Fibroblast of skin of back (primary cell): ENCODE measurements at regions not wholly inside any gene's neighbourhood (a gene's known extent, or its start where the extent isn't known, plus 50 kb on each side); places are given as distances from the start of the nearest gene placed in this dataset.
A peak's percentile ranks its signal among the peaks of the same experiment; 100 is the strongest.

Source experiments
- DNase-seq: peaks from one replicate; pipeline ENCODE4 v3.0.0-alpha.2; 2013

DNA sequence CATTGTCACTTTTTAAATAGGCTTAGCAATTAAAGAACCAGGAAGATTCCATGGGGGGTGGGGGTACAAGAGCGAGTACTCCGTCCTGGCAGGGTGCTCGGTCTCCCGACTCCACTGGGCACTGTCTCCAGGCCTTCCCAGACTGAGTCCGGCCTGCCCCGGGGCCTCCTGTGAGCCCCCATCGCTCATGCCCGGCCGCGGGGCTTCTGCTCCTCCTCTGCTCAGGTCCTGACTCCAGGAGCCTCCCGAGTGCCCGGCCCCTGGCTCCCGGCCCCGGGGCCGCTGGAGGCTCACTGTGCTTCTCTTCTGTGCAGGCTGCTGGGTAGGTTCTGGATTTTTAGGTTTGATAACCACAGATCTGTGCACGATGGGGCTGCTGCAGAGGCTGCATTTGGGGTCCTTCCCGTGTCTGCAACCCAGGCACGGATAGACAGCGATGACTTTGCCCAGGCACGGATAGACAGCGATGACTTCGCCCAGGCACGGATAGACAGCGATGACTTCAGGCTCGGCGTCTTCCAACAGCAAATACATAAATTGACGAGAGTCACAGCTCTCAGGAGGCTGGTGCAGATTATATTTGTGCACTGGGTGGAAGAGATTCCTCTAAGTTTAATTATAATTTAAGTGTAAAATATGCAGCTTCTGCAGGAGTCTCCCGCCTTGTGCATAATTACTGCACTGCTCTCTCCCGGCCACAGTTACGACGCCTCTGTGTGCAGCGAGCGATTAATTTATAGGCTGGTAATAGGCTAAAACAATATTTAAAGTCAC lies 74.8 kb upstream of the RXRA start:
- no peak for DNase-seq

- DNase-seq = no peak
Measured at GRCh38 chr9:134252084-134252830, 74.0 kb upstream of the RXRA start.

DNA sequence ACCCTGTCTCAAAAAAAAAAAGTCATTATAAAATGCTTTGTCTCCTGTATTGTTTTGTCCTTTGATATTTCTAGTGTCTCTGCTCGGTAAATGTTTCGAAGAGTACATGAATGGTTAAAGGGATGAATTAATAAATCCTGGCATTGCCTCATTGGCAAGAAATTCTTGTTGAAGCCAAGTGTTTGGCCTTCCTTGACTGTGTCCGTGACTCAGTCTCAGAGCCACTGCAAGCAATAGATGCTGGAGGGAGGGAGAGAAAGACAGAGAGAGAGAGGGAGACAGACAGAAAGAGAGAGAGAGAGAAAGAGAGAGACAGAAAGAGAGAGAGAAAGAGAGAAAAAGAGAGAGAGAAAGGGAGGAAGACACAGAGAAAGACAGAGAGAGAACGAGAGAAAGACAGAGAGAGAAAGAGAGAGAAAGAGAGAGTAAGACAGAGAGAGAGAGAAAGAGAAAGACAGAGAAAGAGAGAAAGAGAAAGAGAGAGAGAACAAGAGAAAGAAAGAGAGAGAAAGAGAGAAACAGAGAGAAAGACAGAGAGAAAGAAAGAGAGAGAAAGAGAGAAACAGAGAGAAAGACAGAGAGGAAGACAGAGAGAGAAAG lies 72.5 kb upstream of the RXRA start:
- DNase-seq = peak; percentile 42

GRCh38 chr9:134258332-134258731 lies 67.9 kb upstream of the RXRA start:
- DNase-seq = no peak

DNA sequence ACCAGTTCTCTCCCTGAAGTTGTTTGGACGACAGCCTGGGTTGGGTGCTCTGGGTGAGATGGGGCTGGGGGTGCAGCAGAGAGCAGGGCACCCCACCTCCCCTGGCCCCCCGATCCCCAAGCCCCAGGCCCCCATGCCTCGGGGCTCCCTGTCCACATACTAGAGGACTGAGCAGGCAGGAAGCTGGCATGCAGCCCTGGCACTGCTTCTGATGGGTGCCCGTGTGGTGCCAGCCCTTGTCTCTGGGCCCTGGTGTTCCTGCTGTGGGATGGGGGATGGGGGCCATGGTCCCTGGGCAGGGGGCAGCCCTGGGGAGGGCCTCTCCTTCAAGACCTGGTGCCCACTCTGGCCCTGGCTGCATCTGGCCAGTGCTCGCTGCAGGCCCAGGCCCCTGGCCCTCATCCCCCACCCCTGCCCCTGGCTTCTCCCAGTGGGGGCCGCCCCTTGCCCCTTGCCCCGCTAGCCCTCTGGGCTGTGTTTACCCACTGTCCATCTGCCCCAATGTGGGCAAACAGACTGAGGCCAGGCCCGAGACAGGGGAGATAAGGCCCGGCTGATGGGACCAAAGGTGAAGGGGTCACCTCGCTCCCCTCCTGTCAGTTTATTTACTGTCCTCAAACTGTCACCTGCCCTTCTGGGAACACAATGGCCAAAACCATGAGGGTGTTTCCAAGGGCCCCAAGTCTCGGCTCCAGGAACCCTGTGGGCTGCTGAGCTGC lies 67.3 kb upstream of the RXRA start:
- no peak for DNase-seq

DNA sequence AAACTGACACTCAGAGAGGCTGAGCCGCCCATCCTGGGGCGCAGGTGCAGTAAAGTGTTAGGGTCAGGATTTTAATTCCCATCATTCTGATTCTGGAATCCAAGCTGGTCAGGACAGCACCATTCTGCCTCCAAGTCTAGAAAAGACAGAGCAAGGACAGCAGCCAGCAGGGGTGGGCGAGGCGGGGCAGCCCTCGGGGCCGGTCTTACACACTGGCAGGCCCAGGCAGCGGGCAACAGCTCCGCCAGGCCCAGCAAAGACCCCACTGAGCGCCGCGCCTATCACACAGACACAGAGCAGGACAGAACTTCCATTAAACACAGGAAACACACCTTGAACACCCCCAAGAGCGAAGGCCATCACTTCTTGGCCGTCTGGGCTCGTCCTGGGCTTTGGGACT lies 66.5 kb upstream of the RXRA start:
- no peak for DNase-seq

- no peak for DNase-seq
Measured at GRCh38 chr9:134260801-134261200, 65.5 kb upstream of the RXRA start.

DNA sequence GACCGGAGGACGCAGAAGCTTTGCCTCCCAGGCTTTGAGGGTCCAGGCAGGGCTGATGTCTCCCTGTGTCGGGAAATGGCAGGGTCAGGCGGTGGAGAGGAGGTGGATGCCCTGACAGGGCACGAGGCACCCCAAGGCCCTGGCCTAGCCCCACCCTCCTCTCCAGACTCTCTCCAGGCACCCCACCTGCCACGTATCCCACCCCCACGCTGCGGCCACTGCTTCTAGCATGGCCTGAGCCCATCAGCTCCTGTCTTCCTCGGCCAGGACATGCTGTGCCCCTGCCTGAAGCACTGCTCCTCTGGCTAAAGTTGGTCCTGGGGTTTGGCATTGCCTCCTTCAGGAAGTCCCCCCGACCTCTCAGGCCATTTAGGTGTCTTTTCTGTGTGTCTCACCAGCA lies 64.2 kb upstream of the RXRA start:
- no peak for DNase-seq

GRCh38 chr9:134263596-134263995 lies 62.7 kb upstream of the RXRA start:
- DNase-seq = no peak

GRCh38 chr9:134264169-134264568 lies 62.1 kb upstream of the RXRA start:
- DNase-seq = no peak

- no peak for DNase-seq
Measured at GRCh38 chr9:134265078-134265477, 61.2 kb upstream of the RXRA start.

DNA sequence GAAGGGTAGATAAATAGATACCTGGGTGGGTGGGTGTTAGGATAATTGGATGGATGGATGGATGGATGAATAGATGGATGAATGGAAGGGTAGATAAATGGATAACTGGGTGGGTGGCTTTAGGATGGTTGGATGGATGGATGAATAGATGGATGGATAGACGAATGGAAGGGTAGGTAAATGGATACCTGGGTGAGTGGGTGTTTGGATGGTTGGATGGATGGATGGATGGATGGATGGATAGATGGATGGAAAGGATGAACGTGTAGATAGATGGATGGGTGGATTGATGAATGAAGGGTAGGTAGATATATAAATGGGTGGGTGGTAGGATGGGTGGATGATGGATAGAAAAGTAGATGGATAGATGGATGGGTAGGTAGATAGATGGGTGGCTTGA lies 59.8 kb upstream of the RXRA start:
- DNase-seq = no peak

GRCh38 chr9:134267305-134267880 lies 58.9 kb upstream of the RXRA start:
- no peak for DNase-seq

- no peak for DNase-seq
Measured at GRCh38 chr9:134267881-134268724, 58.2 kb upstream of the RXRA start.

DNA sequence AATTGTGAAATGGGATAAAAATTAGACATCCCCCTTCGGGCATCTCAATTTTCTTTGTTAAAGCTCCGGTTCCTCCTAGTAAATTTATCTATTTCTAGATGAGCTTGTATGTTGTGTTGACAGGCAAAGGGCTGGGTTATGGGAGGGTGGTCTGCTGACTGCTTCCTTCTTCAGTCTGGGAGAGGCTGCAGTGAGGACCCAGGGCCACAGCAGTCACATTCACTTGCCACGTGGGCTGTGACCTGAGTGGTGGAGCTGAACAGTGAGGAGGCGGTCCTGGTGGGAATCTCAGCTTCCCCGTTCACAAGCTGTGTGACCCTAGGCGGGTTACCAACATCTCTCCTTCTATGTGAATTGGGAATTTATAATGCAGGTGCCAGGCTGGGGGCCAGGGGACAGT lies 57.5 kb upstream of the RXRA start:
- DNase-seq = no peak

- DNase-seq = no peak
Measured at GRCh38 chr9:134271338-134272301, 54.6 kb upstream of the RXRA start.

DNA sequence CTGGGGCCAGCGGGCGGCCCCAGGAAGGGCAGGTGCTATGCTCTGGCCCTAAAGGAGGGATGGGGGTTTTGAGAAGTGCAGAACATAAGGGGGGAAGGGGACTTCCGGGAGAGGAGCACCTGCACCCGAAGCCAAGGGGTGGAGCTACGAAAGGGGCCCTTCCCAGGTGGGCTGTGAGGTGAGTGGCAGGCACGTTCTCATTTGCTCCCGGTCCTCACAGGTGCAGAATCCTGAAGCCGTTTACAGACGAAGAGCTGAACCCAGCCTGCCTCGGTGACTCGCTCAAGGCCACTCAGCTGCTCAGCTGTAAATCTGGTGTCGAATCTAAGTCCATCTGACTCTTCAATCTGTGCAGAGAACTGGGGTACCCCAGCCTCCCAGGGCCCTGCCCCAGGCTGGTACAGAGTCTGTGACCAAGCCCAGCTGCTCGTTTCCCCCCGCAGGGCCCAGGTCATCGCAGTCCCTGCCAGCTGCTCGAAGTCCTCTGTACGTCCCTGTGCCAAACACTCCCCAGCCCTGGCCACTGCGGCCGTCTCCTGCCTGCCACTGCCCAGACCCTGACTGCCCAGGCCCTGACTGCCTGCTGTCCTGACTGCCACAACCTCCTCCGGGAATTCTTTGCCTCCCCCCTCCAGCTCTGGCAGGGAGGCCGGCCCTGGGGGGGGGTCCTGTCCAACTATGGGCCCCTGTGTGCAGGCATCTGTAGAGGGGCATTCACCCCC lies 53.8 kb upstream of the RXRA start:
- DNase-seq = no peak

- no peak for DNase-seq
Measured at GRCh38 chr9:134273647-134274046, 52.6 kb upstream of the RXRA start.

GRCh38 chr9:134275375-134275774 lies 50.9 kb upstream of the RXRA start:
- DNase-seq = no peak
